COLO829 (cell line): ENCODE measurements at regions not wholly inside any gene's neighbourhood (a gene's known extent, or its start where the extent isn't known, plus 50 kb on each side); places are given as distances from the start of the nearest gene placed in this dataset.

ENCODE experiments used
- DNase-seq: peaks from one replicate; pipeline ENCODE4 v3.0.0; 2012; ENCODE audit warnings: low spot score

GRCh38 chr21:16752475-16752857 lies 760.4 kb upstream of the CXADR start:
- DNase-seq, result no peak

GRCh38 chr21:16755061-16755460 lies 757.8 kb upstream of the CXADR start:
- DNase-seq, result no peak

- DNase-seq, result no peak
Measured at GRCh38 chr21:16767201-16767600, 745.6 kb upstream of the CXADR start.

GRCh38 chr21:16768096-16768495 lies 744.7 kb upstream of the CXADR start:
- DNase-seq, result no peak

GRCh38 chr21:16770266-16770665 lies 742.6 kb upstream of the CXADR start:
- DNase-seq, result no peak

GRCh38 chr21:16773206-16773605 lies 739.6 kb upstream of the CXADR start:
- DNase-seq, result no peak

- no peak for DNase-seq
Measured at GRCh38 chr21:16775076-16775475, 737.8 kb upstream of the CXADR start.

- DNase-seq, result no peak
Measured at GRCh38 chr21:16777041-16777720, 735.7 kb upstream of the CXADR start.

- DNase-seq, result no peak
Measured at GRCh38 chr21:16788584-16788983, 724.3 kb upstream of the CXADR start.

GRCh38 chr21:16789636-16790035 lies 723.2 kb upstream of the CXADR start:
- DNase-seq, result no peak

GRCh38 chr21:16792101-16792500 lies 720.7 kb upstream of the CXADR start:
- DNase-seq, result no peak

- DNase-seq, result peak; percentile 6
Measured at GRCh38 chr21:16794950-16795349, 717.9 kb upstream of the CXADR start.

- DNase-seq, result no peak
Measured at GRCh38 chr21:16796776-16797175, 716.1 kb upstream of the CXADR start.

- DNase-seq, result no peak
Measured at GRCh38 chr21:16797540-16797939, 715.3 kb upstream of the CXADR start.

- no peak for DNase-seq
Measured at GRCh38 chr21:16797966-16798365, 714.9 kb upstream of the CXADR start.

GRCh38 chr21:16800536-16801275 lies 712.1 kb upstream of the CXADR start:
- no peak for DNase-seq

- DNase-seq, result no peak
Measured at GRCh38 chr21:16811011-16811410, 701.8 kb upstream of the CXADR start.

GRCh38 chr21:16811970-16812369 lies 700.9 kb upstream of the CXADR start:
- DNase-seq, result no peak

GRCh38 chr21:16815243-16815642 lies 697.6 kb upstream of the CXADR start:
- DNase-seq, result no peak

- no peak for DNase-seq
Measured at GRCh38 chr21:16821588-16821987, 691.3 kb upstream of the CXADR start.

GRCh38 chr21:16829532-16829931 lies 683.3 kb upstream of the CXADR start:
- no peak for DNase-seq

GRCh38 chr21:16832791-16833190 lies 680.1 kb upstream of the CXADR start:
- no peak for DNase-seq

- no peak for DNase-seq
Measured at GRCh38 chr21:16834791-16835190, 678.1 kb upstream of the CXADR start.

GRCh38 chr21:16837321-16837720 lies 675.5 kb upstream of the CXADR start:
- no peak for DNase-seq
